ENCODE measurements at regions not wholly inside any gene's neighbourhood (a gene's known extent, or its start where the extent isn't known, plus 50 kb on each side); places are given as distances from the start of the nearest gene placed in this dataset.
"Not testable (repeated sequence)": the region's sequence is repeated elsewhere in the genome, so short reads cannot be mapped to it uniquely, and the experiment has no call there.

DNA sequence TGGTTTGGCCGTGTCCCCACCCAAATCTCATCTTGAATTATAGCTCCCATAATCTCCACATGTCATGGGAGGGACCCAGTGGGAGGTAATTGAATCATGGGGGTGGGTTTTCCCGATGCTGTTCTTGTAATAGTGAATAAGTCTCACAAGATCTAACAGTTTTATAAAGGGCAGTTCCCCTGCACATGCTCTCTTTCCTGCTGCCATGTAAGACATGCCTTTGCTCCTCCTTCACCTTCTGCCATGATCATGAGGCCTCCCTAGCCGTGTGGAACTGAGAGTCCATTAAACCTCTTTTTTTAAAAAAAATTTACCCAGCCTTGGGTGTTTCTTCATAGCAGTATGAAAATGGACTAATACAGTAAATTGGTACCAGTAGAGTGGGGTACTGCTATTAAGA is 510.6 kb upstream of the FANCL start:
- TF ChIP-seq CTCF (IDR thresholded peaks at IDR 0.05; ENCODE audit: low read length); EZH2 (optimal IDR thresholded peaks at IDR 0.05; ENCODE audit: low read depth, low read length): not testable (repeated sequence)

All from MM.1S (cell line).